C4-2B (cell line): ENCODE measurements at regions not wholly inside any gene's neighbourhood (a gene's known extent, or its start where the extent isn't known, plus 50 kb on each side); places are given as distances from the start of the nearest gene placed in this dataset.

Experiments
- H3K27ac ChIP-seq: fragments of 450-650 bp; 2 replicates; pipeline ENCODE4 v1.5.1; 2017
- CTCF ChIP-seq: fragments of 450-650 bp; conservative IDR thresholded peaks from 2 replicates; pipeline ENCODE4 v1.5.1; 2017; ENCODE audit warnings: mild to moderate bottlenecking
- ZFX ChIP-seq: fragments of 450-650 bp; IDR thresholded peaks from 2 replicates; pipeline ENCODE4 v1.6.1; 2017

- H3K27ac ChIP-seq: no peak overlapping the region
- TF ChIP-seq CTCF: no peak
- TF ChIP-seq ZFX: no peak
Observed at GRCh38 chr10:7470371-7470770, 59.5 kb upstream of the SFMBT2 start.

- H3K27ac ChIP-seq: no peak overlapping the region
- TF ChIP-seq CTCF (no peak), ZFX (no peak)
Observed at GRCh38 chr10:7467031-7467667, 56.3 kb upstream of the SFMBT2 start.

GRCh38 chr10:7464691-7465090 lies 53.9 kb upstream of the SFMBT2 start:
- TF ChIP-seq CTCF (no peak), ZFX (no peak)
- no peak overlapping the region for H3K27ac ChIP-seq
